OCI-LY7 (cell line): ENCODE measurements at regions not wholly inside any gene's neighbourhood (a gene's known extent, or its start where the extent isn't known, plus 50 kb on each side); places are given as distances from the start of the nearest gene placed in this dataset.

Experiments
- BruUV-seq: library from RNA; stranded (reverse); fragments of 400-500 nt; replicated peaks from 2 replicates; lab custom pipeline; 2021; lab: Mats Ljungman, UMichigan
- CTCF ChIA-PET: fragments of 300-600 bp; sonication (Branson Sonifier 250); formaldehyde crosslinking; loops from one replicate; lab custom pipeline; 2022; ENCODE audit warnings: antibody characterized with exemption; ENCODE audit not compliant: unreplicated experiment; lab: Charles Lee
- POLR2A ChIA-PET: fragments of 300-600 bp; sonication (Branson Sonifier 250); formaldehyde crosslinking; loops from one replicate; lab custom pipeline; 2022; ENCODE audit warnings: antibody characterized with exemption; lab: Charles Lee
- DNase-seq: peaks from one replicate; pipeline ENCODE4 v3.0.0-alpha.2; 2015; ENCODE audit warnings: low spot score
- H2AFZ ChIP-seq: fragments of 200-600 bp; sonication (generic), shearing (Covaris generic); 2 replicates; pipeline ENCODE4 v1.6.1; 2014; ENCODE audit warnings: mild to moderate bottlenecking, antibody characterized with exemption, low read length, moderate library complexity
- H3K27ac ChIP-seq: fragments of 200-600 bp; sonication (generic); 2 replicates; pipeline ENCODE4 v1.5.1; 2014; ENCODE audit warnings: mixed run types, low read depth, mild to moderate bottlenecking, moderate library complexity, low read length, inconsistent platforms; ENCODE audit not compliant: poor library complexity, severe bottlenecking
- H3K36me3 ChIP-seq: fragments of 200-600 bp; sonication (generic); 2 replicates; pipeline ENCODE4 v1.6.1; 2014; ENCODE audit warnings: mild to moderate bottlenecking, antibody characterized with exemption, low read length, moderate library complexity, mixed read lengths; ENCODE audit not compliant: insufficient read depth
- H3K4me1 ChIP-seq: fragments of 200-600 bp; sonication (generic); 2 replicates; pipeline ENCODE4 v1.5.1; 2014; ENCODE audit warnings: mild to moderate bottlenecking, low read length; ENCODE audit not compliant: insufficient read depth, poor library complexity, severe bottlenecking
- H3K4me2 ChIP-seq: fragments of 200-600 bp; sonication (generic); 2 replicates; pipeline ENCODE4 v1.6.1; 2014; ENCODE audit warnings: mild to moderate bottlenecking, low read length
- H3K4me3 ChIP-seq: fragments of 200-600 bp; sonication (generic); 2 replicates; pipeline ENCODE4 v1.5.1; 2014; ENCODE audit warnings: mild to moderate bottlenecking, low read depth, low read length; ENCODE audit not compliant: poor library complexity, severe bottlenecking
- H3K79me2 ChIP-seq: fragments of 200-600 bp; sonication (generic); 2 replicates; pipeline ENCODE4 v1.6.1; 2016; ENCODE audit warnings: low read depth, mild to moderate bottlenecking, low read length, moderate library complexity, mixed read lengths; ENCODE audit not compliant: insufficient read depth
- H3K9me2 ChIP-seq: fragments of 200-600 bp; sonication (generic); 2 replicates; pipeline ENCODE4 v1.6.1; 2016; ENCODE audit warnings: mild to moderate bottlenecking, low read length, mixed read lengths; ENCODE audit not compliant: insufficient read depth
- H3K9me3 ChIP-seq: fragments of 200-600 bp; sonication (generic); 2 replicates; pipeline ENCODE4 v1.6.1; 2014; ENCODE audit warnings: mild to moderate bottlenecking, mixed run types, low read length, mixed read lengths
- H4K20me1 ChIP-seq: fragments of 200-600 bp; sonication (generic); 2 replicates; pipeline ENCODE4 v1.6.1; 2014; ENCODE audit warnings: mild to moderate bottlenecking, antibody characterized with exemption, low read length, moderate library complexity, mixed read lengths; ENCODE audit not compliant: insufficient read depth
- EZH2phosphoT487 ChIP-seq: fragments of 200-600 bp; sonication (generic); IDR thresholded peaks from 2 replicates; pipeline ENCODE4 v1.6.1; 2018; ENCODE audit warnings: low read depth, borderline replicate concordance, mild to moderate bottlenecking, mixed run types, antibody characterized with exemption, low read length, moderate library complexity, mixed read lengths
- intact Hi-C: fragments of 100-400 bp; cut with micrococcal nuclease; formaldehyde crosslinking; loops from one replicate; pipeline ENCODE4 v1.10.0; 2022; ENCODE audit not compliant: unreplicated experiment
- TF ChIP-seq, protein P1 (sequence below): fragments of 200-600 bp; sonication (generic); conservative IDR thresholded peaks from 2 replicates; pipeline ENCODE4 v1.5.1; 2014; ENCODE audit warnings: mild to moderate bottlenecking, antibody characterized with exemption, low read length, moderate library complexity, mixed read lengths

DNA sequence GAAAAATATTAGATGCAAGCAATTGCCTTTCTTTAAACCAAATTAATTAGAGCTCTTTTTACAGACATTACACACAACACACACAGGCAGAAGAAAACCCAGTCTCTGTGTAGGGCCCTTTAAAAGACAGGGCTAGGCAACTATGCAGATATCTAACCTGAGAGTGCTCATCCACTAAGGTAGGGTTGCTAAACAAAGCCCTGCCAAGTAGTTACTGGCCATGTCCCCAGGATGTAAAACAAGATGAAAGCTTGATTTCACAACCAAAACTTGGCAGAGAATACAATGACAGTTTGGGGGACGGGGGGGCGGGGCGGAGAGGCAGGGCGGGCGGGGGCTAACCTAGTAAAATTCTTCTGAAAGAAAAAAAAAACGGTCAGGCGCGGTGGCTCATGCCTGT lies 669.0 kb upstream of the CA10 start:
- TF ChIP-seq EZH2phosphoT487: no peak
- TF ChIP-seq, protein P1, sequence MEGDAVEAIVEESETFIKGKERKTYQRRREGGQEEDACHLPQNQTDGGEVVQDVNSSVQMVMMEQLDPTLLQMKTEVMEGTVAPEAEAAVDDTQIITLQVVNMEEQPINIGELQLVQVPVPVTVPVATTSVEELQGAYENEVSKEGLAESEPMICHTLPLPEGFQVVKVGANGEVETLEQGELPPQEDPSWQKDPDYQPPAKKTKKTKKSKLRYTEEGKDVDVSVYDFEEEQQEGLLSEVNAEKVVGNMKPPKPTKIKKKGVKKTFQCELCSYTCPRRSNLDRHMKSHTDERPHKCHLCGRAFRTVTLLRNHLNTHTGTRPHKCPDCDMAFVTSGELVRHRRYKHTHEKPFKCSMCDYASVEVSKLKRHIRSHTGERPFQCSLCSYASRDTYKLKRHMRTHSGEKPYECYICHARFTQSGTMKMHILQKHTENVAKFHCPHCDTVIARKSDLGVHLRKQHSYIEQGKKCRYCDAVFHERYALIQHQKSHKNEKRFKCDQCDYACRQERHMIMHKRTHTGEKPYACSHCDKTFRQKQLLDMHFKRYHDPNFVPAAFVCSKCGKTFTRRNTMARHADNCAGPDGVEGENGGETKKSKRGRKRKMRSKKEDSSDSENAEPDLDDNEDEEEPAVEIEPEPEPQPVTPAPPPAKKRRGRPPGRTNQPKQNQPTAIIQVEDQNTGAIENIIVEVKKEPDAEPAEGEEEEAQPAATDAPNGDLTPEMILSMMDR: no peak
- intact Hi-C loops: no loop called here
- Histone ChIP-seq H3K9me3 (no peaks in the 10 kb centered on the region), H2AFZ (no peak overlapping the region), H3K36me3 (no peaks in the 10 kb centered on the region), H4K20me1 (no peaks in the 10 kb centered on the region), H3K4me2 (no peak overlapping the region), H3K4me1 (no peaks in the 10 kb centered on the region), H3K27ac (no peak overlapping the region), H3K4me3 (no peak overlapping the region), H3K9me2 (no peaks in the 10 kb centered on the region), H3K79me2 (no peaks in the 10 kb centered on the region)
- ChIA-PET POLR2A (no interaction called here), CTCF (no interaction called here)
- DNase-seq: no peak
- no TSS peak for BruUV-seq

DNA sequence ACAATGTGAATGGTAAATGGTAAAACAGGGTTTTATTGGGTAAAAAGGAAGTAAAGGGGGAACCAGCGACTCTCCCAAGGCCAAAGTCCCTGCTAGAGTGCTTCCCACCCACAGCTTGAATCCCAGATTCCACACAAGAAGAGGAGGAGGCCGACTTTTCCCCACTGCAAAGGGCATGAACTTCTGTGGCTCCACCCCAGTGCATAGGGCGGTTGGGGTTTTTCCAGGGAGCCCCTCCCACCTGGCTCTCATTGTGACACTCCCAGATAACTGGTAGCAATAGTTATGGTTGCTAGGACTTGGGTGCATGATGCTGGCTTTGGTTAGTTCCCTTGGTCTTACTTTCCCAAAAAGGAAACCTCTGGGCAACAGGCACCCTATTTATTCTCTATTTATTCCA lies 666.0 kb upstream of the CA10 start:
- no TSS peak for BruUV-seq
- CTCF ChIA-PET: no interaction called here
- no peak overlapping the region for H3K4me3 ChIP-seq
- H3K36me3 ChIP-seq: no peaks in the 10 kb centered on the region
- no peak for DNase-seq
- H3K4me2 ChIP-seq: no peak overlapping the region
- no peaks in the 10 kb centered on the region for H3K79me2 ChIP-seq
- H3K9me2 ChIP-seq: no peaks in the 10 kb centered on the region
- intact Hi-C loops: no loop called here
- POLR2A ChIA-PET: no interaction called here
- no peak overlapping the region for H2AFZ ChIP-seq
- no peaks in the 10 kb centered on the region for H3K9me3 ChIP-seq
- TF ChIP-seq, protein P1: no peak
- no peak for TF ChIP-seq EZH2phosphoT487
- no peaks in the 10 kb centered on the region for H4K20me1 ChIP-seq
- no peaks in the 10 kb centered on the region for H3K4me1 ChIP-seq
- no peak overlapping the region for H3K27ac ChIP-seq

DNA sequence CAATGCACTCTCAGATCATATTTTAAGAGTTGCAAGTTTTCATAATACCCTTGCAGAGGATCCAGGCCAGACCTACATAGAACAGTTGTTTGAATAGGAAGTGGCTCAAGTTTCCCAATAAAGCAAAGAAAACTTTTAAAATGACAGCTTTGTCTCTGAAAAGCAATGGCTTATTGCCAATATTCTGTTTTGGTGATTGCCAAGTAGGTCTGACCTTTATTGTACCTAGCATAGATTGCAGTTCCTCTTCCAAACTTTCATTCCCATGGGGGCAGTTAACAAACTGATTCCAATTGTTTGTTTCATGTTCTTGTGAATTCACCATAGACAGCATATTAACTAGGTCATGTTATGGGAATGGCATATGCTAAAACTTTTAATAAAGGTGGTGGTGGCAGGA lies 664.6 kb upstream of the CA10 start:
- Histone ChIP-seq H3K9me2 (no peaks in the 10 kb centered on the region), H3K27ac (no peak overlapping the region), H3K4me2 (no peak overlapping the region), H3K4me3 (no peak overlapping the region), H4K20me1 (no peaks in the 10 kb centered on the region), H2AFZ (no peak overlapping the region), H3K79me2 (no peaks in the 10 kb centered on the region), H3K36me3 (no peaks in the 10 kb centered on the region), H3K9me3 (no peaks in the 10 kb centered on the region), H3K4me1 (no peaks in the 10 kb centered on the region)
- TF ChIP-seq EZH2phosphoT487: no peak
- TF ChIP-seq, protein P1: no peak
- intact Hi-C loops: no loop called here
- no TSS peak for BruUV-seq
- ChIA-PET CTCF (no interaction called here), POLR2A (interaction anchor here (1.3 kb wide), 1 partner anchor 16 kb away, joined by 3 read pairs; no protein-coding TSS in a partner anchor)
- DNase-seq: no peak
